ENCODE measurements at regions not wholly inside any gene's neighbourhood (a gene's known extent, or its start where the extent isn't known, plus 50 kb on each side); places are given as distances from the start of the nearest gene placed in this dataset.

DNA sequence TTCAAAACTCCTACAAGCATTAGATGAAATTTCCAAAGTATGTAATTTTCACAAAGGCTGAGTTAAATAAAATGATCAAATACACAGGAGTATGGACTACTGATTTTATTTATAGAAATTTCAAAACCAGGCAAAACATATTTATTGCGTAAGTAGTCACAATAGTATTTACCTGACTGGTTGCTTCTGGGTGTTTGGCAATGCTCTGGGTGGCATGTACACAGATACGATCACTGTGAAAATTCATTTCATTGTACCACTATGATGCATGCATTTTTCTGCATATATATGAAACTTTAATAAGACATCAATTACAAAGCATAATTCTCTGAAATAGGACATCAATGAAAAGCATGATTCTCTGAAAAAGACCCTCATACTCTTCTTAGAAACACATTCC, 384.2 kb downstream of the TLL1 start:
- no peak for DNase-seq (ENCODE audit: extremely low read depth in 1 of 11, low read depth in 9 of 11, low spot score in 4 of 11)

DNA sequence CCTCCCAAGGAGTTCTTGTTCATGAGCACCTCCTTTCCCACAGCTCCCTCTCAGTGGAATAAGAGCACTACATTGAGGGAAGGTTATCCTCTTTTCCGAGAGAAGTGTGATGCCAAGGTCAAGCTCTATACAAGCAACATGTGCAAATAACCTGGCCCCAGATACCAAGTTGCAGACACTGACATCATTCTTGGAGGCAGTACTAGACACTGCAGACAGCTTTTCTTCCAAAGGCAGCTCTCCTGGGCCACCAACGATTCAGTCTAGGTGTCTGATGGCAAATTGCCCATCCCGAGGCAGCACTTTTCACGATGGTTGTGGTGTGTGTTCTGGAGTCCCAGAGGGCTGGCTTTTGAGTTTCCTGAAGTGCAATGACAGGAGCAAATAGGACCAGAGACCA, 384.9 kb downstream of the TLL1 start:
- DNase-seq (ENCODE audit: extremely low read depth in 1 of 11, low read depth in 9 of 11, low spot score in 4 of 11): no peak

DNA sequence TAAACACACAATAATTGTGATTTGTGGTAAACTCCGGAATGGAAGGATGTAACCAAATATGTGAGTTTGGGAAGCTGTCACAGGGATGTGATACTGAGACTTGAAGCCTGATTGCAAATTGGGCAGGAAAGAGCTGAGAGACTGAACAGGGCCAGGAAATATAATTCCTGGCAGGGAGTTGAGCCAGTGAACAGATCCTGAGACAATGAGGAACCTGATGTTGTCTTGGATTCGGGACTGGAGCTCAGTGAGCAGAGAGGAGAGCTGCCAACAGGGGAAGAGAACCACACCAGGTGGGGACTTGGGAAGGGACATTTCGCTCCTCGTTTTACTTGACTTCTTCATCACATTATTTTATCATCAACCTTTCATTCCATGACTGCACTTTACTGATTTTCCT, 386.0 kb downstream of the TLL1 start:
- DNase-seq (ENCODE audit: extremely low read depth in 1 of 11, low read depth in 9 of 11, low spot score in 4 of 11): no peak

DNA sequence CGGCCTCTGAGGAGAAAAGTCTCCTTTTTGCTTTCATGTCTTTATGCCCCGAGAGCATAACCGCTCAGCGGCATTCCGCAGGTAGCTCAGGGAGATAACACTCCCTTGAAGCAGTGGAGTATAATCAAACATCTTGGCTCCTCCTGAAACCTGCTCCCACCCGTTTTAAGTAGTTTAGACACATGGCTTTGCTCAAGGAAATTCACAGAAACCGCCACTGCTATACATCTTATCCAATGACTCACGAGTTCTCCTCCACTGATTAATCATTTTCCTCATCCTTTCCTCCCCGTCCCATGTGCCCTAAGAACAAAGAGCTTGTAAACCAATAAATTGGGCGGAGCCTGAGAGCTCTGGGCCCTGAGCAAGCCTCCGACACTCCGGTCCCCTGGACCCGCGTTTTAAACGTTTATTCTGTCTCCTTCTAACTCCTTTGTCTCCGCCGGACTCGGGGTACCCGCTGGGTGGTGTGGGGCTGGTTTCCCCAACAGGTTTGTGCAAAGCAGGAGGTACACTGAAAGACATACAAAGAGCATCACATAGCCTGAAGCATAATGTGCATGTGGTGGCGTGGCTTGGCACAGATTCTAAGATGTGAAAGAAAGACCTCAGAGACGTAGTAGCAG, 401.2 kb downstream of the TLL1 start:
- DNase-seq (ENCODE audit: extremely low read depth in 1 of 11, low read depth in 9 of 11, low spot score in 4 of 11): no peak

DNA sequence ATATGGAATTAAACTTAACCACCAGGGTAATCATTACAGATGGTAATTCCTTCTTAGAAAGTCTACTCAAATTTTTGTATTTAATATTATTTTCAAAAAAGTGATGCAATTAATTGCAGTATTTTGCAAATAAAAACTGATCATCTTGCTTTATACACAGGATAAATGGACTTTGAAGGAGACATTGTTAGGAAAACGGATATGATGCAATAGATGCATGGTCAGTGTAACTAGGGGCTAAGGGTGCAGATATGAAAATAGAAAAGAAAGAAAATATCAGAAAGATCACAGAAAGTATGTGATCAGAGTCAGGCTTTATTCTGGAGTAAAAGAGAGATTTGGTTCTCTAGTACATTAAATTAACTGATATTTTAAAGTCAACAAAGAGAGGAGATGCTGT, 401.7 kb downstream of the TLL1 start:
- DNase-seq (ENCODE audit: extremely low read depth in 1 of 11, low read depth in 9 of 11, low spot score in 4 of 11): no peak

DNA sequence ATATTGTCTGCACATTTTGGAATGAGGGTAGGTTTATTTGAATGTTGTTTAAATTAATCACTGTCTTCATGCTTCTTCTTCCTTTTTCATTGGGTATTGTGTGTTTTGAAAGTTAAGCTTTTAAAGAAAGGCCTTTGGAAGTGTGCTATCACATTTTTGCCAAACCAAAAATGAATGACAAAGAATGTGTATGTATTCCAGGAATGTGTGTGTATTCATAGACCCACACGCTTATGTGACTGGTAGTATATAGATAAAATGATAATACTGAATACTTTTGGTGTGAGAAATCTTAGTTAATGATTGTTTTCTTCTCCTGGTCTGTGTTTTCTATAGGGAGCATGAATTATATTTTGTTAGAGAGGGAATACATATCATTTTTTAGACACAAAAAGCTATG, 404.4 kb downstream of the TLL1 start:
- DNase-seq (ENCODE audit: extremely low read depth in 1 of 11, low read depth in 9 of 11, low spot score in 4 of 11): no peak

DNA sequence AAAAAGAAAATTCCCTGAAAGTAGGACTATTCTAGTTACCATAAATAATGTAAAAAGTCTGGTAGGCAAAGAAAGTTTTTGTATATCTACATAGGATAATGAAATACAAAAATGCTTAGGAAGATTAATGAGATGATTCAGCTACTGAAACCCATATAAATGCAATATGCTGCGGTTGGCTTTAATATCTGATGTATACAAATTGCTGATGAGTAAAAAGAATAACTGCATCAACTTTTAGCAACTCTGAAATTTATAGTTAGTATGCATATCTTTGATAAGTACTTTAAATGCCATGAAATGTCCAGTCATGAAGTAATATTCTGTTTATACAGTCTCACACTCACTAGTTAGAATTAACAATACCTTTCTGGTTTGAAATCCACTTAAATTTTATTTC, 404.8 kb downstream of the TLL1 start:
- no peak for DNase-seq (ENCODE audit: extremely low read depth in 1 of 11, low read depth in 9 of 11, low spot score in 4 of 11)

DNA sequence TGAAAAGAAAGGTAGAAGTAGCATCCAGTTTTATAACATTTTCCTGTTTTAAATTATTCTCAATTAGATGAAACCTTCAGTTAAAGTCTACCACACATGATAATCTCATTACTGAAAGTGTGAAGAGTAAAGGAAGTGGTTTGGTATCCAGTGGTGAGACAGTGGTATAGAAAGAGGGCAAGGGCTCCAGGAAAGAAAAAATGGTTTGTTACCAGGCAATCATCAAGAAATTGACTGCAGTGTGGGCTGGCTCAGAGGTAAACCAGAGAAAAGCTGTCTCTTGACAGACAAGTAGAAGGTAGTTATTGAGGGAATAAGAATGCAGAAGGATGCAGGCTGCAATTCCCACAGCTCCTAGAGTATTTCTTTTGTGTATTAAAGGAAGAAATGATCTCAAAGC, 406.2 kb downstream of the TLL1 start:
- DNase-seq (ENCODE audit: extremely low read depth in 1 of 11, low read depth in 9 of 11, low spot score in 4 of 11): no peak

DNA sequence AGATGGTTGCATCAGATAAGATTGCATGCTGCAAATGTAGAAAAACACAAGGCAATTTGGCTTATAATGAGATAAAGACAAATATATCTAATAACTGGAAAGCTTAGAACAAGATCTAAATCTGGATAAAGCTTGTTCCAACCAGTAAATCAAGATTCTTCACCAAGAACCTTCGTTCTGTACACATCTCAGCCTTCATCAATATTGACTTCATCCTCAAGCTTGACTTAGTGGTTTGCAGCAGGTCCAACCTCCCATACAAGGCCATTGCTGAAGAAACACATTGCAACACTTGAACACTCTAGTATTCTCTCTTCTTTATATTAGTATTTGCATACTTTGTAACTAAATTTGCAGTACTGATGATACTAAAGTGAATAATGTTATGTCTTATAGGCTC, 407.6 kb downstream of the TLL1 start:
- DNase-seq (ENCODE audit: extremely low read depth in 1 of 11, low read depth in 9 of 11, low spot score in 4 of 11): no peak

DNA sequence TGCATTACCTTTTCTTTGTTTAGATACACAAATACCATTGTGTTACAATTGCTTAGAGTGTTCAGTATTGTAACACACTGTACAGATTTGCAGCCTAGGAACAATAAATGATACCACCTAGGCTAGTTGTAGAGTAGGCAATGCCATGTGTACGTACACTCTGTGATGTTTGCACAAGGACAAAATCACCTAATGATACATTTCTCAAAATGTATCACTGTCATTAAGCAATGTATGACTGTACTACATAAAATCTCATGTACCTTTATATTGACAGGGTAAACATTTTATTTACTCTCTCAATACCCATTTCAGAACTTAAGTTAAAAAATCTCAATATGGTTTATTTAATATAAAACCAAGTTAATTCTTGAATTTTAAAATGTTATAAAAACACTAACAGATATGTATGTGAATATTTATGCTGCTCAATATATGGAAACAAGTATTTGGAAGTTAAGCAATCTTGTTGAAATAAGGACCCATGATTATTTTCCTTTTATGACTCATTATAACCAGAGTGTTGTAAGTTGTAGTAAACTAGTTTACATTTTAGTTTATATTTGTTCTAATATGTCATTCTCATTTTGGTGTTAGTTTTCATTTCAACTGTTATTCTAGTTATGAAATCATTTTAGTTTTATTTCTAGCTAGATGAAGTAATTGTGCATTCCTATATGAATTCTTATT, 409.2 kb downstream of the TLL1 start:
- no peak for DNase-seq (ENCODE audit: extremely low read depth in 1 of 11, low read depth in 9 of 11, low spot score in 4 of 11)

DNA sequence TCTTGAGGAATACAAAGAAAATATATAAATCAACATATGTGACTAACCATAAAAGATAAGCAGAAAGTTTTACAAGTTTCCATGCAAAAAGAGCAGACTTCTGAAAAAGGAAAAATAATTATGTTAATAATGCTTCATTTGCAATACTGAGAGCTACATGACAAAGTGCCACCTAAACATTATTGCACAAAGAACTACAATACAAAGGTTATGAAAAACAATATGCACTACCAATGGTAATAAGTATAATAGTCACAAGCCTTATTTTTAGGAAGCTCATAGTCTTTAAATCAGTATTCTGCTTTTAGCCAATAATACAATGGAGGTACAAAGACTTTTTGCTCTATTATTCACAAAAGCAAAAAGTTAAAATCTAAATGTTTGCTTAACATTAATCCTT, 411.2 kb downstream of the TLL1 start:
- DNase-seq (ENCODE audit: extremely low read depth in 1 of 11, low read depth in 9 of 11, low spot score in 4 of 11): no peak

DNA sequence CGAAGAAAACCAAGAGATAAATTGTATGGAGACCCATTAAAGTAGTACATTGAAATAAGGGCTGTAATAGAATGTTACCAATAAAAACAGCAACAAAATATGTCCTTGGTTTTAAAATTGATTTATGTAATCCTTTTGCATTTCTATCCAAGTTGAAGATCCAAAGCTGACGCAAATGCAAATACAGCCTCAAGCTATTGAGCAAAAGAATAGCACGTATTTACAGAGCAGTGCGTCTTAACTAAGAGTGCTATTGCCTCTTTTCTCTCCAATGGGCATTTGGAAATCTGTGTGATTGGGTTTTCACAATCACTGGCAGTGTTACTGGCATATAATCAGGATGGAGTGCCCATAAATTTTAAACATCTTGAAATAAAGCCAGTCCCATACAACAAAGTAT, 417.4 kb downstream of the TLL1 start:
- no peak for DNase-seq (ENCODE audit: extremely low read depth in 1 of 11, low read depth in 9 of 11, low spot score in 4 of 11)

DNA sequence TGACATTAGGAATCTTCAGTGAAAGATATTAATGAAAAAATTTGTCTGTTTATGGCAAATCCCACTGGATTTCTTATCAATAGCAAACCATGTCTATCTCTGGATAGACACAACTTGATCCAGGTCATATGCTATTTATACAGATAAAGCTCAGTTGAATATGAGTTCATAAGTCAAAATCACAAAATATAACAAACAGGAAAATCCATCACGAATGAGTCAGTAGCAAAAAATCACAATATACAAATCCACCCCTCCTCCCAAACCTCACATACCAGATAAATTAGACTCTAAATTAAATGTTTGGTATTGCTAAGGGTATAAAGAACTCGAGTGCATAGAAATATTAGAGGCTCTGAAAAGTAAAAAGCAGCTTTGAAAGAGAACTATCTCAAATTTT, 420.5 kb downstream of the TLL1 start:
- DNase-seq (ENCODE audit: extremely low read depth in 1 of 11, low read depth in 9 of 11, low spot score in 4 of 11): no peak

DNA sequence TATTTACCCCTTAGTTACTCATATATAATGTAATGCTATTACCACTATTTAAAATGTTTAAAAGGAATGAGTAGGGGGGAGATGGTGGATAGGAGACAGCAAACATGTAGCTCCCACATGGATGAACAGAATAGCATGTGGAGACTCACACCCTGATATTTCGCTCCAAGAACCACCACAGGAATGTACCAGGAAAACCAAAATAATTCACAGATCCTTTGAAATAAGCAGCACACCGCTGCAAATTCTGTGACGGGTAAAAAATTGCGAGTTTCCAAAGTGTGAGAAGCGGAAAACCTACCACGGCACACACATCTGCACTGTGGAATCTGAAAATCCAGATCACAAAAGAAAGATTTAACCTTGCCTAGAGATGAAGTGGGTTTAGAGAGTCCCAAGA, 428.2 kb downstream of the TLL1 start:
- DNase-seq (ENCODE audit: extremely low read depth in 1 of 11, low read depth in 9 of 11, low spot score in 4 of 11): no peak

DNA sequence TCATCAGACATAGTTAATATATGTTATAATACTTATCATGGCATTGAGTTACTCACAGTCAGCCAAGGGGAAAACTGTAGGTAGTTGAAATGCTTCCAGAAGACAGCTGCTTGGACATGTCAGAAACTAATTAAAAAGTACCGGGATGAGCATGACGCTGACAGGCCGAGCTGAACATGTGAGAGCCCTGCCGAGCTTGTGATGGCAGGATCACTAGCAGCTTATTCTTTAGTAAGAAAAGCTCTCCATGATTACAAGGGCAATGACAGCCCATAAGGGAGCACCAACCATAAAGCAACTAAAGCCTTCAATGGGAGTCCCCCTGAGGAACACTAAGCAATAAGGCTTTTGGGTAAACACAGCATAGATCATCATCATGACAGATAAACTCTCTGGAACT, 435.6 kb downstream of the TLL1 start:
- no peak for DNase-seq (ENCODE audit: extremely low read depth in 1 of 11, low read depth in 9 of 11, low spot score in 4 of 11)

DNA sequence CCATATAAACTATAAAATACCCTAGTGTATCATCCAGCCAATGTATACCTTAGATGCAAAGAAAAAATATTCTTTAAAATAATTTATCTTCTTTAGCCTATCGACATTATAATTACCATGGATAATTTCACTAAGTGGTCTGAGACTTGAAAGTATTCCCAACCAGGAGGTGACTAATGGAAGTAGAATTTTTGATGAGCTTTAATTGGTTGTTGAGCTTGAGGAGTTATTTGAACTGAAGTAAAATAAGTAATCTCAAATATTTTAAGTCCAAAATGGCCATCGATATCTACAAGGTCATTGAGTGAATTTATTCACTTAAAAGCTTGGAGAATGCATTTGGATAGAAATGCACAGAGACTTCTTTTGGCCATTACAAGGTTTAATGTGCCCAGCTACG, 436.2 kb downstream of the TLL1 start:
- no peak for DNase-seq (ENCODE audit: extremely low read depth in 1 of 11, low read depth in 9 of 11, low spot score in 4 of 11)

DNA sequence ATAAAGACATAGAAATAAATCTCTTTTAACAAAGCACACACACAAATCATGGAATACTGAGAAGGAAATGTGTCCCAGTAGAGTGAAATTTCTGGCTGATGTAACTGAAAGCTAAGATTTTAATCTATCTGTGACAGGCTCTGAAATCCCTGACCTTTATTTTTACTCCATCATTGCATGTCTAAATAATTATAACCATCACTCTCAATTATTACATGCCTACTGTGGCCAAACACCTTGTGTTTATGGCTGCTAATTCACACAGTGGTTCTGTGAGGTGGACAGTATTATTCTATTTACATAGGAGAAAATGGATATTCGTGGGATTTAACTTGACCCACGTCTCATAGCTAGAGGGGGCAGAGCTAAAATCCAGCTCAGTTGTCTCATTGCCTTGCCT, 438.1 kb downstream of the TLL1 start:
- DNase-seq (ENCODE audit: extremely low read depth in 1 of 11, low read depth in 9 of 11, low spot score in 4 of 11): no peak

DNA sequence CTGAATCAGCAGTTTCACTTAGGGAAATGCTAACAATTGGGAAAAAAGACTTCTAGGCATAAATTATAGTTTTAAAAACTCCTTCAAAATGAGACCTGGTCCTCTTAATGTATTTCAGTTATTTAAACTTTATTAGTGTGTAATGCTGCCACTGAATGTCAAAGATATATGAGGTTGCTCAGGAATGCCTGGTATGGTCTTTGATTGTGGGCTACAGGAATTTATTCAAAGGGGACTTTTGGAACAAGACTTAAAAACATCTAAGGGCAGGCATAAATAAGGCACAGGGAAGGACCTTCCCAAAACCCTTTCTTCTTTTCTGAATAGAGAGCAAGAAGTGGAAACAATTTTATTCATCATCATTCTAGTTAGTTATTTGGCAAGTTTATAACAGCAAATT, 439.1 kb downstream of the TLL1 start:
- DNase-seq (ENCODE audit: extremely low read depth in 1 of 11, low read depth in 9 of 11, low spot score in 4 of 11): no peak

DNA sequence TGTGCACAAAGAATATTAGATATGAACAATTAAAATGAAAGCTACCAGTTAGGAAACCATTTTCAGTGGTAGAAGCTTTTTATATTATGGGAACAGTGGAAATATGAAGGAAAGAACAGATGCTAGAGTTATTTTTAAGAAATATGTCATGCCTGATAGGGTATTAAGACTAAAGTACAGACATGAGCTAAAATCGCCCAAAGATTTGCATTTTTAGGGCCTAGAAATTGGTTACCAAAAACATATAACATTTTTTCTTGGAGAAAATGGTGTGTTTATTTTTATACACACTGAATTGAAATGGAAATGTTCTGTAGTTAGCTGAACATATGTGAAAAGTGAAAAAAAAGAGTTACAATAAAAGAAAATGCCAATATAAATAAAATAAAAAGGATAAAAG, 441.9 kb downstream of the TLL1 start:
- DNase-seq (ENCODE audit: extremely low read depth in 1 of 11, low read depth in 9 of 11, low spot score in 4 of 11): no peak

DNA sequence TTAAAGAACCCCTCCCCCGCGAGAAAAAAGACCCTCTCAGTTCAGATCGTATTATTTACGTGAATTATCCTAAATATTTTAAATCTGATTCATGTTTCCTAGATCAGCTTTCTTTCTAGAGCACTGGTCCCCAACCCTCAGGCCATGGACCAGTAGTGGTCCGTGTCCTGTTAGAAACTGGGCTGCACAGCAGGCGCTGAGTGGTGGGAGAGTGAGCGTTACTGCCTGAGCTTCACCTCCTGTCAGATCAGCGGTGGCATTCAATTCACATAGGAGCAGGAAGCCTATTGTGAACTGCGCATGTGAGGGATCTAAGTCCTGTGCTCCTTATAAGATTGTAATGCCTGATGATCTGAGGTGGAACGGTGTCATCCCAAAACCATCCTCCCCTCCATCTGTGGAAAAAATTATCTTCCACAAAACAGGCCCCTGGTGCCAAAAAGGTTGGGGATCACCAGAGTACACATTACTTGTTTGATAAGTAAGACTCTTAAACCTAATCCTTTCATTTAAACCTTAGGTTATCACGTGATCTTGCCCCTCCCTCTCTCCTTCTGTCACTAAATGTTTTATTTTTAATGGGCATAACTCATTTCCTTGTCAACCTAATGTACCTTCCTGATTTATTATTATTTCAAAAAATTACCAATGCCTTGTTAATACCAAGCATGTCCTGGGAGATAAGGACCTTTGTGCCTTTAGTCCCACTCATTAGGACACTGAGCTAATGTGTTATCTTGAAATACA, 442.9 kb downstream of the TLL1 start:
- DNase-seq (ENCODE audit: extremely low read depth in 1 of 11, low read depth in 9 of 11, low spot score in 4 of 11): no peak
